SU-DHL-6 (cell line): ENCODE measurements at regions not wholly inside any gene's neighbourhood (a gene's known extent, or its start where the extent isn't known, plus 50 kb on each side); places are given as distances from the start of the nearest gene placed in this dataset.

Source experiments
- CTCF ChIP-seq: fragments of 200-600 bp; sonication (generic); IDR thresholded peaks from one replicate; pipeline ENCODE4 v1.5.1; 2017; ENCODE audit warnings: antibody characterized with exemption, mild to moderate bottlenecking, low read length, moderate library complexity; ENCODE audit not compliant: insufficient read depth, poor library complexity, severe bottlenecking
- EZH2phosphoT487 ChIP-seq: fragments of 200-600 bp; sonication (generic), shearing (Covaris generic); conservative IDR thresholded peaks from 2 replicates; pipeline ENCODE4 v1.6.1; 2018; ENCODE audit warnings: mild to moderate bottlenecking, antibody characterized with exemption, low read length, moderate library complexity, mixed read lengths

GRCh38 chr5:13143214-13143613, 801.3 kb downstream of the DNAH5 start:
- no peak for TF ChIP-seq CTCF
- TF ChIP-seq EZH2phosphoT487 = no peak
